ENCODE measurements at regions not wholly inside any gene's neighbourhood (a gene's known extent, or its start where the extent isn't known, plus 50 kb on each side); places are given as distances from the start of the nearest gene placed in this dataset.
"Not testable (repeated sequence)": the region's sequence is repeated elsewhere in the genome, so short reads cannot be mapped to it uniquely, and the experiment has no call there.

GRCh38 chr9:27839767-27840166 is 266.5 kb upstream of the C9orf72 start:
- H3K27ac ChIP-seq; H3K4me1 ChIP-seq (replicated peaks in 1 of 2); H3K4me3 ChIP-seq; in situ Hi-C loops (cut with MboI; ENCODE audit: low pct_unique_long_range_greater_than_20kb in 2 of 9, low sequenced_read_pairs in 9 of 9, unreplicated experiment in 9 of 9); ATAC-seq (replicated peaks in 6 of 8): not testable (repeated sequence)
- WGBS, 10 experiments = 14 to 100% (median 84%) methylated on average over 1 of the region's 1 CpG; no CpG with 5 or more reads in 6 of the 10 experiments

DNA sequence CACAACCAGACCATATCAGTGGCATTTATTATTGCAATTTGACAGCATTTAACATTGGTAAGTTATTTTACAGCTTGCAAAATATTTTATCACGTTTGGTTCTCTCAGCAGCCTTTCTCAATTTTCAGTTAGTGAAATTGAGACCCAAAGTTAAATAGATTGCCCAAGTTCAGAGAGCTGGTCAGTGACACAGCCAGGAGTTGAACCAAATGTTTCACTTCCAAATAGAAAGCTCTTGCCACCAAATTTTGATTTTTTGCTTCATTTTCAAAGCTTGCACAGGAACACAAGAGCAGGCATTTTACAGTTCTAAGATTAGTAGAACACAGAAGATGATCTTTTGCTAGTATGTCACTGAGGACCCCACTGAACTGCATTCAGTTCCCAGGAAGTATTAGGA is 271.5 kb upstream of the C9orf72 start:
- in situ Hi-C loops (cut with MboI; ENCODE audit: low pct_unique_long_range_greater_than_20kb in 2 of 9, low sequenced_read_pairs in 9 of 9, unreplicated experiment in 9 of 9) = no loop called here
- Histone ChIP-seq H3K27ac (no peak overlapping the region), H3K4me3 (no peak overlapping the region), H3K4me1 (replicated peaks in 1 of 2) (no peaks in the 10 kb centered on the region)
- 0 to 75% (median 31%) methylated on average over 1 of the region's 1 CpG; no CpG with 5 or more reads in 4 of the 10 experiments for WGBS, 10 experiments
- ATAC-seq (replicated peaks in 6 of 8) = no peak

GRCh38 chr9:27847380-27847779 is 274.1 kb upstream of the C9orf72 start:
- Histone ChIP-seq H3K4me3 (no peak overlapping the region), H3K27ac (no peak overlapping the region), H3K4me1 (replicated peaks in 1 of 2) (no peaks in the 10 kb centered on the region)
- no peak for ATAC-seq (replicated peaks in 6 of 8)
- in situ Hi-C loops (cut with MboI; ENCODE audit: low pct_unique_long_range_greater_than_20kb in 2 of 9, low sequenced_read_pairs in 9 of 9, unreplicated experiment in 9 of 9) = no loop called here

- 33 to 100% (median 82%) methylated on average over 1 of the region's 1 CpG; no CpG with 5 or more reads in 4 of the 10 experiments for WGBS, 10 experiments
Observed at GRCh38 chr9:27847818-27848217, 274.5 kb upstream of the C9orf72 start.

DNA sequence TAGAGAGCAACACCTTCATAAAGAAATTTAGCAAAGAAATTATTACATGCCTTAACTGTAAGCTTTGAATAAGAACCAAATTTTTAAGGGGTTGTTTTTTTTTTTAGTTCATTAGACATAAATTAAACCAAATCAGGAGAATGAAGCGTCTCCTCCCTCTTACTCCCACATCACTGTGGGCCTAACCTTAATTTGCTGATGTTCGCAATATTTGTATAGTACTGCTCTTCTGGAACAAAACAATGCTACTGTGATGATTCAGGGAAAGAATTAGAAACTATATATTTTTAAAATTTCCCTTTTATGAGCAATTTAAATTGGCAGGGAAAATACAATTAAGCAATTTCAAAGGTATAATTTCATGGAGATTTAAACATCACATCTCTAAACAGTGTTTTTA is 275.0 kb upstream of the C9orf72 start:
- 18 to 100% (median 97%) methylated on average over 1 to 2 of the region's 2 CpGs for WGBS, 10 experiments
- Histone ChIP-seq H3K4me3 (no peak overlapping the region), H3K4me1 (replicated peaks in 1 of 2) (no peaks in the 10 kb centered on the region), H3K27ac (no peak overlapping the region)
- ATAC-seq (replicated peaks in 6 of 8) = no peak
- in situ Hi-C loops (cut with MboI; ENCODE audit: low pct_unique_long_range_greater_than_20kb in 2 of 9, low sequenced_read_pairs in 9 of 9, unreplicated experiment in 9 of 9) = no loop called here

More at GRCh38 chr9:27847818-27848217, 274.5 kb upstream of the C9orf72 start:
- H3K4me3 ChIP-seq = no peak overlapping the region
- H3K27ac ChIP-seq = no peak overlapping the region
- no peaks in the 10 kb centered on the region for H3K4me1 ChIP-seq (replicated peaks in 1 of 2)
- peak in 1 of 8 experiments; percentile 26 for ATAC-seq (replicated peaks in 6 of 8)
- in situ Hi-C loops (cut with MboI; ENCODE audit: low pct_unique_long_range_greater_than_20kb in 2 of 9, low sequenced_read_pairs in 9 of 9, unreplicated experiment in 9 of 9) = no loop called here

DNA sequence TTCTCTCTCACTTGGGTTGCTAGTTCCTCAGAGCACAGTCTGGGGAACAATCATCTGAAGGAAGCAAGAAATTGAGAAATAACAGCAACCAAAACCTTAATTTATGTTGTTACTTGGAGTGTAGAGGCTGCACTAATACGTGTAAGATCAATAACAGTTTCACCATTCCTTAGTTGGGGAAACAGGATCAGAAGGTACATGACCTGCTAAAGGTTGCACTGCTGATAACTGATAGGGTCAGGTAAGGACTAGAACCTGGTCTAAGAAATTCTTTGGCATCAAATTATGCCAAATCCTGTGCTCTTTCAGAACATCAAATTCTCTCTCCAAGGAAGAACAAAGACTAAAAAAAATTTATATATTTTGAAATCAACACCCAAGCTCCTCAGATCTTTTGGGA is 278.6 kb upstream of the C9orf72 start:
- in situ Hi-C loops (cut with MboI; ENCODE audit: low pct_unique_long_range_greater_than_20kb in 2 of 9, low sequenced_read_pairs in 9 of 9, unreplicated experiment in 9 of 9) = loop anchor here in 1 of 9 experiments (25.0 kb wide), 1 partner anchor 110 kb away; no protein-coding TSS in a partner anchor
- H3K4me3 ChIP-seq = no peak overlapping the region
- H3K27ac ChIP-seq = no peak overlapping the region
- no peaks in the 10 kb centered on the region for H3K4me1 ChIP-seq (replicated peaks in 1 of 2)
- ATAC-seq (replicated peaks in 6 of 8) = no peak
- WGBS, 10 experiments = 0 to 100% (median 36%) methylated on average over 1 of the region's 1 CpG; no CpG with 5 or more reads in 4 of the 10 experiments

DNA sequence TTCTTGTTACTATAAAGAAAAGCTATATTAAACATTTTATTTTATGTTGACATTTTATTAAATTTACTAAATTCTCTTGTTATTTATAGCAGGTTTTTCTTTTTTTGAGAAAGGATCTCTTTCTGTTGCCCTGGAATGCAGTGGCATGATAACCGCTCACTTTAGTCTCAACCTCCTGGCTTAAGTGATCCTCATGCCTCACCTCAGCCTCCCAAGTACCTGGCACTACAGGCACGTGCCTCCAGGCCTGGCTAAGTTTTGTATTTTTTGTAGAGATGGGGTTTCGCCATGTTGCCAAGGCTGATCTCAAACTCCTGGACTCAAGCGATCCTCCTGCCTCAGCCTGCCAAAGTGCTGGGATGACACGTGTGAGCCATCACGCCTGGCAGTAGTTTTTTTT is 280.2 kb upstream of the C9orf72 start:
- ATAC-seq (replicated peaks in 6 of 8) = no peak
- WGBS, 10 experiments = 0 to 100% (median 81%) methylated on average over 1 to 6 of the region's 6 CpGs
- in situ Hi-C loops (cut with MboI; ENCODE audit: low pct_unique_long_range_greater_than_20kb in 2 of 9, low sequenced_read_pairs in 9 of 9, unreplicated experiment in 9 of 9) = loop anchor here in 1 of 9 experiments (25.0 kb wide), 1 partner anchor 109 kb away; no protein-coding TSS in a partner anchor
- Histone ChIP-seq H3K27ac (no peak overlapping the region), H3K4me3 (no peak overlapping the region), H3K4me1 (replicated peaks in 1 of 2) (no peaks in the 10 kb centered on the region)

- H3K4me1 ChIP-seq (replicated peaks in 1 of 2) = no peaks in the 10 kb centered on the region
- 13 to 71% (median 55%) methylated on average over 1 to 2 of the region's 2 CpGs; no CpG with 5 or more reads in 3 of the 10 experiments for WGBS, 10 experiments
- in situ Hi-C loops (cut with MboI; ENCODE audit: low pct_unique_long_range_greater_than_20kb in 2 of 9, low sequenced_read_pairs in 9 of 9, unreplicated experiment in 9 of 9) = loop anchor here in 1 of 9 experiments (25.0 kb wide), 1 partner anchor 106 kb away; no protein-coding TSS in a partner anchor
- no peak overlapping the region for H3K4me3 ChIP-seq
- ATAC-seq (replicated peaks in 6 of 8) = no peak
- no peak overlapping the region for H3K27ac ChIP-seq
Observed at GRCh38 chr9:27856054-27856453, 282.8 kb upstream of the C9orf72 start.

DNA sequence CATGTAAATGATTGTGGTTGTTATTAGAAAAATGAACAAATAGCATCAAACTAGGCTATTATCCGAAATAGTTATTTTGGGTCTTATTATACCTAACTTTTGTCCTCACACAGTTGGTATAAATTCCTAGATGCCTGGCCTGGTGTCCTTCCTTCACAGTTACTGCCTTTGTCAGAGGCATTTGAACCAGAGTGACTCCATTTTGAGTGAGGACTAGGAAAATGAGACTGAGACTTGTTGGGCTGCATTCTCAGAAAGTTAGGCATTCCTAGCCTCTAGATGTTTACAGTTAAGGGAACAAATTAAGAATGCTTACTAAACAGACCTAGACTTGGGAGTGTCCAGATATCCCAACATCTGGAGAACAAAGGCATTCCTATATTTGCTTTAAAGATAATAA is 283.5 kb upstream of the C9orf72 start:
- in situ Hi-C loops (cut with MboI; ENCODE audit: low pct_unique_long_range_greater_than_20kb in 2 of 9, low sequenced_read_pairs in 9 of 9, unreplicated experiment in 9 of 9) = loop anchor here in 1 of 9 experiments (25.0 kb wide), 1 partner anchor 106 kb away; no protein-coding TSS in a partner anchor
- 0 to 100% (median 43%) methylated on average over 1 of the region's 1 CpG; no CpG with 5 or more reads in 3 of the 10 experiments for WGBS, 10 experiments
- Histone ChIP-seq H3K4me1 (replicated peaks in 1 of 2) (no peaks in the 10 kb centered on the region), H3K4me3 (no peak overlapping the region), H3K27ac (no peak overlapping the region)
- ATAC-seq (replicated peaks in 6 of 8) = no peak

GRCh38 chr9:27861887-27862286 is 288.6 kb upstream of the C9orf72 start:
- Histone ChIP-seq H3K27ac (no peak overlapping the region), H3K4me3 (no peak overlapping the region), H3K4me1 (replicated peaks in 1 of 2) (peaks cover 0 to 9% of the 10 kb centered on the region in 2 donors)
- ATAC-seq (replicated peaks in 6 of 8) = no peak
- in situ Hi-C loops (cut with MboI; ENCODE audit: low pct_unique_long_range_greater_than_20kb in 2 of 9, low sequenced_read_pairs in 9 of 9, unreplicated experiment in 9 of 9) = loop anchor here in 1 of 9 experiments (25.0 kb wide), 1 partner anchor 100 kb away; no protein-coding TSS in a partner anchor
- 0 to 100% (median 60%) methylated on average over 1 to 3 of the region's 3 CpGs; no CpG with 5 or more reads in 1 of the 10 experiments for WGBS, 10 experiments

DNA sequence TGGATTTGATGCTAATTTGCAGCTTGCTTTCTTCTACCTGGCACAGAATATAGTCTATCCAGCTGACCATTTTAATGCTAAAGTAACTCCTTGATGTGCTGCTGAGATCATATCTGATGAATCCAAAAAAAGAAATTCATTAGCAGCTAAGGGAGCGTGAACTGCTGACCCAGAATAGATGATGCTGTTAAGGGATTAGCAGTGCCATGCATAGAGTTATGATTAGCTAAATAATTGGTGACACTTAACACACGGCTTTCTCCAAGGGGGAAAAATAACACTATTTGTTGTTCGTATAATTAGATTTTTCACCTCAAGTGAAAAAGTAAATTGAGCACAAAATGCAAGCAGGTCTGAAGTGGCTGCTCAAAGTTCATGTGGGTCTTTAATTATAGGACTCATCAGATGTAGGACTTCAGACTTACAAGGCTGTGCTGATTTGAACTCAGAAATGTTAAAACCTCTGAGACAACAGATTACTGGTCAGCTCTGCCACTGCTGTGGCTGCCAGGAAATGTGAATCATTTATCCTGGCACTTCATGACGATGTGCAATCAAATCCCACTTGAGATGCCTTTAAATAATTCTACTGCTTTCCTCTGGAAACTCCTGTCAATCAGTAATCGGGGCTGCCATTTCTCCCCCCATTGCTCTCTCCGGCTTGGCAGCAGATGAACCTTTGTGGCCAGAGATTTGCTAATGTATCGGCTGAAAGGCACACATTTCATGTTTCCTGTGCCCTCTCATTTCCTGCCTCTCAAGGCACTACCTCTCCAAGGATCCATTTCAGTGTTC is 291.6 kb upstream of the C9orf72 start:
- peak; percentile 26 to 90 (median 82) for ATAC-seq (replicated peaks in 6 of 8)
- 7 to 73% (median 51%) methylated on average over 3 to 5 of the region's 7 CpGs; no CpG with 5 or more reads in 1 of the 10 experiments for WGBS, 10 experiments

DNA sequence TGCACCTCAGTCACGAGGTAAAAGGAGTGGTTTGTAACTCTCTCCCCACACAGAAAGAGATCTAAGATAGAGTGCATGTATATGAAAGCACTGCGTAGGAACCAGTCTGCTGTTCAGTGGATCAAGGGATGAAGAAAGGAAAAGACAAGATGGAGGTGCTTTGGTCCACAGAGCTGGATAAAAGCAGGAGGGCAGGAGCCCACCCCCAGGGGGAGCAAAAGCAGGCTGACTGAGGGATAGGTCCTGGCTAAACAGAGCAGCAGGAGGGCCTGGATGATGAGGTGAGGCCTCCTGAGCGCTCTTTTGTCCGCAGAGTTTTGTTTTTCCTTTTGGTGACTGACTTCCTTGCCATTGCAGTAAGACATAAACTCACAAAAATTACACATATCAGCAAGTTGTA is 293.5 kb upstream of the C9orf72 start:
- in situ Hi-C loops (cut with MboI; ENCODE audit: low pct_unique_long_range_greater_than_20kb in 2 of 9, low sequenced_read_pairs in 9 of 9, unreplicated experiment in 9 of 9) = loop anchor here in 1 of 9 experiments (25.0 kb wide), 1 partner anchor 96 kb away; no protein-coding TSS in a partner anchor
- Histone ChIP-seq H3K4me3 (no peak overlapping the region), H3K4me1 (replicated peaks in 1 of 2) (peaks cover 0 to 9% of the 10 kb centered on the region in 2 donors), H3K27ac (no peak overlapping the region)
- no peak for ATAC-seq (replicated peaks in 6 of 8)
- 29 to 100% (median 71%) methylated on average over 1 to 4 of the region's 4 CpGs; no CpG with 5 or more reads in 2 of the 10 experiments for WGBS, 10 experiments

More for the DNA sequence above, 291.6 kb upstream of the C9orf72 start:
- H3K4me1 ChIP-seq (replicated peaks in 1 of 2) = peaks cover 0 to 9% of the 10 kb centered on the region in 2 donors
- no peak overlapping the region for H3K4me3 ChIP-seq
- H3K27ac ChIP-seq = no peak overlapping the region
- in situ Hi-C loops (cut with MboI; ENCODE audit: low pct_unique_long_range_greater_than_20kb in 2 of 9, low sequenced_read_pairs in 9 of 9, unreplicated experiment in 9 of 9) = loop anchor here in 1 of 9 experiments (25.0 kb wide), 1 partner anchor 97 kb away; no protein-coding TSS in a partner anchor

DNA sequence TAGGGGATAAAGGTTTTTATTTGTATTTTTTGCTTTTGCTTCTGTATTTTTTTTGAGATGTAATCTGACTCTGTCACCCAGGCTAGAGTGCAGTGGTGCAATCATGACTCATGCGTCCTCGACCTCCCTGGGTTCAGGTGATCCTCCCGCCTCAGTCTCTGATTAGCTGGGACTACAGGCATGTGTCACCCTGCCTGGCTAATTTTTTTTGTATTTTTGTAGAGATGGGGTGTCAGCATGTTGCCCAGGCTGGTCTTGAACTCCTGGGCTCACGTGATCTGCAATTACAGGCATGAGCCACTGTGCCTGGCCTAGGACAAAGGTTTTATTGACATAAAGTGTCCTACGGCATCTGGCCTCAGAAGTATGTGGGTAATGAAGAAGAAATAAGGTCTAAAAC is 297.1 kb upstream of the C9orf72 start:
- ATAC-seq (replicated peaks in 6 of 8) = peak in 4 of 8 experiments; percentile 34 to 77 (median 48)
- Histone ChIP-seq H3K4me1 (replicated peaks in 1 of 2) (no peaks in the 10 kb centered on the region), H3K4me3 (no peak overlapping the region), H3K27ac (no peak overlapping the region)
- in situ Hi-C loops (cut with MboI; ENCODE audit: low pct_unique_long_range_greater_than_20kb in 2 of 9, low sequenced_read_pairs in 9 of 9, unreplicated experiment in 9 of 9) = loop anchor here in 1 of 9 experiments (25.0 kb wide), 1 partner anchor 92 kb away; no protein-coding TSS in a partner anchor
- WGBS, 10 experiments = 49 to 100% (median 88%) methylated on average over 1 to 5 of the region's 5 CpGs; no CpG with 5 or more reads in 2 of the 10 experiments

Measured in motor neuron (in vitro differentiated cells).